22Rv1 (cell line): ENCODE measurements at regions not wholly inside any gene's neighbourhood (a gene's known extent, or its start where the extent isn't known, plus 50 kb on each side); places are given as distances from the start of the nearest gene placed in this dataset.

ENCODE experiments used
- ZFX ChIP-seq: fragments of 450-650 bp; IDR thresholded peaks from 2 replicates; pipeline ENCODE4 v1.6.1; 2017; ENCODE audit warnings: antibody characterized with exemption, borderline replicate concordance
- TF ChIP-seq, protein P1 (sequence below): fragments of 450-650 bp; IDR thresholded peaks from 2 replicates; pipeline ENCODE4 v1.5.1; 2017; ENCODE audit warnings: mild to moderate bottlenecking

DNA sequence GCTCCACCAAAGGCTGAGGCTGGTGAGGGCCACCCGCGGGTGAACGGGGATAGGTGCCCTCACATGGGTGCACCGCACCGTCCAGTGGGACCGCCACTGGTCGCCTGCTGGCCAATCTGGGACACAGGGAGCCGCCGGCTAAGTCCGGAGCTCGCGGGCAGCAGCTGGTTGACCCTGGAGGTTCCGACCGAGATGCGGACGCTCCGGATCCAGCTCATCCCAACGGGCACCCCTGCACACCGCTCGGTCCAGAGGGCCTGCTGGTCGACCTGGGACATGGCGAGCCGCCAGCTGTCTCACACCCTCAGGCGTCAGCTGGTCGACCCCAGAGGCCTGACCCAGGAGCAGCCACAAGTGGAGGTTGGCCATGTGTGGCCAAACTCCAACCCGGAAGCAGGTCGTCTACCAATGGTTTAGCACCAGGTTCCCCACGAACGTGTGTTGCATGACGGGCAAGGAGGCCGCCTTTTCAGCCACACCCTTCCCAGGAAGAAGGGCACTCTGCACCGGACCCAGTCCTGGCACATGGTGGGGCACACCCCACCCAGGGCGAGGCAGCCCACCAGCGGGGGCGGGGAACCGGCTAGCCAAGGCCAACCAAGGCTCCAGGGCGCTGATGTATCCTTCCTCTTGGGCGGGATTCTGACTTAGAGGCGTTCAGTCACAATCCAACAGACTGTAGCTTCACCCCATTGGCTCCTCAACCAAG is 746.0 kb upstream of the DEFB115 start:
- TF ChIP-seq, protein P1, sequence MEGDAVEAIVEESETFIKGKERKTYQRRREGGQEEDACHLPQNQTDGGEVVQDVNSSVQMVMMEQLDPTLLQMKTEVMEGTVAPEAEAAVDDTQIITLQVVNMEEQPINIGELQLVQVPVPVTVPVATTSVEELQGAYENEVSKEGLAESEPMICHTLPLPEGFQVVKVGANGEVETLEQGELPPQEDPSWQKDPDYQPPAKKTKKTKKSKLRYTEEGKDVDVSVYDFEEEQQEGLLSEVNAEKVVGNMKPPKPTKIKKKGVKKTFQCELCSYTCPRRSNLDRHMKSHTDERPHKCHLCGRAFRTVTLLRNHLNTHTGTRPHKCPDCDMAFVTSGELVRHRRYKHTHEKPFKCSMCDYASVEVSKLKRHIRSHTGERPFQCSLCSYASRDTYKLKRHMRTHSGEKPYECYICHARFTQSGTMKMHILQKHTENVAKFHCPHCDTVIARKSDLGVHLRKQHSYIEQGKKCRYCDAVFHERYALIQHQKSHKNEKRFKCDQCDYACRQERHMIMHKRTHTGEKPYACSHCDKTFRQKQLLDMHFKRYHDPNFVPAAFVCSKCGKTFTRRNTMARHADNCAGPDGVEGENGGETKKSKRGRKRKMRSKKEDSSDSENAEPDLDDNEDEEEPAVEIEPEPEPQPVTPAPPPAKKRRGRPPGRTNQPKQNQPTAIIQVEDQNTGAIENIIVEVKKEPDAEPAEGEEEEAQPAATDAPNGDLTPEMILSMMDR: no peak
- TF ChIP-seq ZFX: no peak
